ENCODE measurements at regions not wholly inside any gene's neighbourhood (a gene's known extent, or its start where the extent isn't known, plus 50 kb on each side); places are given as distances from the start of the nearest gene placed in this dataset.
A peak's percentile ranks its signal among the peaks of the same experiment; 100 is the strongest.

DNA sequence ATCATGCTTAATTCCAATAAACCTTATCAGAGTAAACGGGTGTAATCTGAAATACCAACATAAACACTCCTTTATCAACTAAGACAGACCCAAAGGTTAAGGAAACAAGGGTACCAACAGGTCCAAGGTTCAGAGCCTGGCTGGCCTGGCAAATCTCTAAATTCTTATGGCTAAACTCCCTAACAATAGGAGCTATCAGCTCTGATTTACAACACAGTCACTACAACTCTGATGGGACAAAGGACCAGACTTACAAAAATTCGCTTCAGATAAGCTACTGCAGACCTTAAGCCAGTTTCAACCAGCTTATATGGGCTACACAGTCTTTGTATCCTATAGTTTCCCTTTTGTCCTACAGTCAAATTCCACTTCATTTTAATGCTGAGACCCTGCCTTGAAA is 381.9 kb downstream of the ZWINT start (continued):
- TF ChIP-seq, protein P1, sequence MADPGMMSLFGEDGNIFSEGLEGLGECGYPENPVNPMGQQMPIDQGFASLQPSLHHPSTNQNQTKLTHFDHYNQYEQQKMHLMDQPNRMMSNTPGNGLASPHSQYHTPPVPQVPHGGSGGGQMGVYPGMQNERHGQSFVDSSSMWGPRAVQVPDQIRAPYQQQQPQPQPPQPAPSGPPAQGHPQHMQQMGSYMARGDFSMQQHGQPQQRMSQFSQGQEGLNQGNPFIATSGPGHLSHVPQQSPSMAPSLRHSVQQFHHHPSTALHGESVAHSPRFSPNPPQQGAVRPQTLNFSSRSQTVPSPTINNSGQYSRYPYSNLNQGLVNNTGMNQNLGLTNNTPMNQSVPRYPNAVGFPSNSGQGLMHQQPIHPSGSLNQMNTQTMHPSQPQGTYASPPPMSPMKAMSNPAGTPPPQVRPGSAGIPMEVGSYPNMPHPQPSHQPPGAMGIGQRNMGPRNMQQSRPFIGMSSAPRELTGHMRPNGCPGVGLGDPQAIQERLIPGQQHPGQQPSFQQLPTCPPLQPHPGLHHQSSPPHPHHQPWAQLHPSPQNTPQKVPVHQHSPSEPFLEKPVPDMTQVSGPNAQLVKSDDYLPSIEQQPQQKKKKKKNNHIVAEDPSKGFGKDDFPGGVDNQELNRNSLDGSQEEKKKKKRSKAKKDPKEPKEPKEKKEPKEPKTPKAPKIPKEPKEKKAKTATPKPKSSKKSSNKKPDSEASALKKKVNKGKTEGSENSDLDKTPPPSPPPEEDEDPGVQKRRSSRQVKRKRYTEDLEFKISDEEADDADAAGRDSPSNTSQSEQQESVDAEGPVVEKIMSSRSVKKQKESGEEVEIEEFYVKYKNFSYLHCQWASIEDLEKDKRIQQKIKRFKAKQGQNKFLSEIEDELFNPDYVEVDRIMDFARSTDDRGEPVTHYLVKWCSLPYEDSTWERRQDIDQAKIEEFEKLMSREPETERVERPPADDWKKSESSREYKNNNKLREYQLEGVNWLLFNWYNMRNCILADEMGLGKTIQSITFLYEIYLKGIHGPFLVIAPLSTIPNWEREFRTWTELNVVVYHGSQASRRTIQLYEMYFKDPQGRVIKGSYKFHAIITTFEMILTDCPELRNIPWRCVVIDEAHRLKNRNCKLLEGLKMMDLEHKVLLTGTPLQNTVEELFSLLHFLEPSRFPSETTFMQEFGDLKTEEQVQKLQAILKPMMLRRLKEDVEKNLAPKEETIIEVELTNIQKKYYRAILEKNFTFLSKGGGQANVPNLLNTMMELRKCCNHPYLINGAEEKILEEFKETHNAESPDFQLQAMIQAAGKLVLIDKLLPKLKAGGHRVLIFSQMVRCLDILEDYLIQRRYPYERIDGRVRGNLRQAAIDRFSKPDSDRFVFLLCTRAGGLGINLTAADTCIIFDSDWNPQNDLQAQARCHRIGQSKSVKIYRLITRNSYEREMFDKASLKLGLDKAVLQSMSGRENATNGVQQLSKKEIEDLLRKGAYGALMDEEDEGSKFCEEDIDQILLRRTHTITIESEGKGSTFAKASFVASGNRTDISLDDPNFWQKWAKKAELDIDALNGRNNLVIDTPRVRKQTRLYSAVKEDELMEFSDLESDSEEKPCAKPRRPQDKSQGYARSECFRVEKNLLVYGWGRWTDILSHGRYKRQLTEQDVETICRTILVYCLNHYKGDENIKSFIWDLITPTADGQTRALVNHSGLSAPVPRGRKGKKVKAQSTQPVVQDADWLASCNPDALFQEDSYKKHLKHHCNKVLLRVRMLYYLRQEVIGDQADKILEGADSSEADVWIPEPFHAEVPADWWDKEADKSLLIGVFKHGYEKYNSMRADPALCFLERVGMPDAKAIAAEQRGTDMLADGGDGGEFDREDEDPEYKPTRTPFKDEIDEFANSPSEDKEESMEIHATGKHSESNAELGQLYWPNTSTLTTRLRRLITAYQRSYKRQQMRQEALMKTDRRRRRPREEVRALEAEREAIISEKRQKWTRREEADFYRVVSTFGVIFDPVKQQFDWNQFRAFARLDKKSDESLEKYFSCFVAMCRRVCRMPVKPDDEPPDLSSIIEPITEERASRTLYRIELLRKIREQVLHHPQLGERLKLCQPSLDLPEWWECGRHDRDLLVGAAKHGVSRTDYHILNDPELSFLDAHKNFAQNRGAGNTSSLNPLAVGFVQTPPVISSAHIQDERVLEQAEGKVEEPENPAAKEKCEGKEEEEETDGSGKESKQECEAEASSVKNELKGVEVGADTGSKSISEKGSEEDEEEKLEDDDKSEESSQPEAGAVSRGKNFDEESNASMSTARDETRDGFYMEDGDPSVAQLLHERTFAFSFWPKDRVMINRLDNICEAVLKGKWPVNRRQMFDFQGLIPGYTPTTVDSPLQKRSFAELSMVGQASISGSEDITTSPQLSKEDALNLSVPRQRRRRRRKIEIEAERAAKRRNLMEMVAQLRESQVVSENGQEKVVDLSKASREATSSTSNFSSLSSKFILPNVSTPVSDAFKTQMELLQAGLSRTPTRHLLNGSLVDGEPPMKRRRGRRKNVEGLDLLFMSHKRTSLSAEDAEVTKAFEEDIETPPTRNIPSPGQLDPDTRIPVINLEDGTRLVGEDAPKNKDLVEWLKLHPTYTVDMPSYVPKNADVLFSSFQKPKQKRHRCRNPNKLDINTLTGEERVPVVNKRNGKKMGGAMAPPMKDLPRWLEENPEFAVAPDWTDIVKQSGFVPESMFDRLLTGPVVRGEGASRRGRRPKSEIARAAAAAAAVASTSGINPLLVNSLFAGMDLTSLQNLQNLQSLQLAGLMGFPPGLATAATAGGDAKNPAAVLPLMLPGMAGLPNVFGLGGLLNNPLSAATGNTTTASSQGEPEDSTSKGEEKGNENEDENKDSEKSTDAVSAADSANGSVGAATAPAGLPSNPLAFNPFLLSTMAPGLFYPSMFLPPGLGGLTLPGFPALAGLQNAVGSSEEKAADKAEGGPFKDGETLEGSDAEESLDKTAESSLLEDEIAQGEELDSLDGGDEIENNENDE (IDR thresholded peaks at IDR 0.05; ENCODE audit: insufficient replicate concordance, low read length), result peak; percentile 28
- TF ChIP-seq RNF2 (IDR thresholded peaks at IDR 0.05; ENCODE audit: borderline replicate concordance, low read depth, low read length, missing control alignments, poor library complexity, severe bottlenecking), result no peak
- TF ChIP-seq NANOG (IDR thresholded peaks at IDR 0.05; ENCODE audit: insufficient read depth, low read depth, low read length, poor library complexity, severe bottlenecking), result peak; percentile 91
- no peak for TF ChIP-seq JUND (IDR thresholded peaks at IDR 0.05; ENCODE audit: low read length)

Measured in H1 (cell line).